ENCODE measurements at regions not wholly inside any gene's neighbourhood (a gene's known extent, or its start where the extent isn't known, plus 50 kb on each side); places are given as distances from the start of the nearest gene placed in this dataset.

DNA sequence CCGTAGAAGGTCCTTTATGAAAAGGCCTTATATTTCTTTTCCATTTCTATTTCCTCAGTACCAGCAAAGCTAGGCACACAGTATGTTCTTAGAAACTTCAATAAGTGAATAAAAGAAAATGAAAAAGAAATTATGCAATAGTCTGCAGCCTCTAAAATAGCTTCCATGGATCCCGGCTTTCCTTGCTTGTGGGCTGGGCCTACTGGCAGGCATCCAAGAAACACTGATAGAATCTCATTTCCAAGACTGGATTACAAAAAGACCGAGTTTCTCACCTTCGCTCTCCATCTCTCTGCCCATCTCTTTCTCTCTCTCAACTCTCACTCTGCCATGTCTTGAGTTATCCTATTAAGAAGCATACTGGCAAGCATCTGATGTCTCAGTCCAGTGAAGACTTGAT is 187.5 kb upstream of the FKBP1C start:
- Histone ChIP-seq H4K8ac (ENCODE audit: extremely low read depth, insufficient read depth, low read length) (no peak overlapping the region), H3K14ac (ENCODE audit: insufficient read length) (no peak overlapping the region), H3K4me3 (ENCODE audit: extremely low read depth in 1 of 4, insufficient read depth in 2 of 4, low read depth in 3 of 4, low read length in 4 of 4) (no peak overlapping the region), H3K9ac (replicated peaks in 1 of 4; ENCODE audit: extremely low read depth in 1 of 4, low read depth in 3 of 4, low read length in 3 of 4) (no peak overlapping the region), H3K4ac (replicated peaks; ENCODE audit: insufficient read length, low read depth, low read length) (no peak overlapping the region), H4K5ac (ENCODE audit: insufficient read length, low read depth, low read length) (no peak overlapping the region), H2BK15ac (ENCODE audit: low read length) (no peak overlapping the region), H3K79me1 (ENCODE audit: low read depth, low read length) (no peaks in the 10 kb centered on the region), H4K20me1 (replicated peaks in 1 of 2; ENCODE audit: control insufficient read depth in 1 of 2, insufficient read depth in 2 of 2, low read length in 2 of 2) (no peaks in the 10 kb centered on the region), H3K36me3 (ENCODE audit: control insufficient read depth in 2 of 4, insufficient read depth in 4 of 4, low read length in 3 of 4) (no peaks in the 10 kb centered on the region), H2BK20ac (ENCODE audit: low read length) (no peak overlapping the region), H2BK120ac (replicated peaks; ENCODE audit: low read depth, low read length) (no peak overlapping the region), H2AFZ (ENCODE audit: low read length) (no peak overlapping the region), H4K91ac (replicated peaks; ENCODE audit: insufficient read length, low read length) (no peak overlapping the region), H3K23me2 (ENCODE audit: low read depth, low read length) (no peaks in the 10 kb centered on the region), H3K4me1 (replicated peaks in 1 of 4; ENCODE audit: control insufficient read depth in 3 of 4, insufficient read depth in 4 of 4, low read length in 3 of 4) (no peaks in the 10 kb centered on the region), H3K9me3 (ENCODE audit: insufficient read depth in 2 of 2, low read depth in 1 of 2, low read length in 1 of 2) (no peaks in the 10 kb centered on the region), H2AK5ac (ENCODE audit: low read depth, low read length) (no peak overlapping the region), H3K27ac (ENCODE audit: low read depth, low read length) (no peak overlapping the region), H2BK5ac (ENCODE audit: low read depth, low read length) (no peak overlapping the region), H3K4me2 (ENCODE audit: insufficient read depth in 1 of 2, low read depth in 2 of 2, low read length in 2 of 2) (no peak overlapping the region), H2BK12ac (ENCODE audit: low read depth, low read length) (no peak overlapping the region), H3K18ac (ENCODE audit: extremely low read depth, low read length) (no peak overlapping the region), H3K23ac (ENCODE audit: insufficient read length) (no peak overlapping the region), H3K27me3 (replicated peaks in 1 of 4; ENCODE audit: control insufficient read depth in 3 of 4, extremely low read depth in 1 of 4, insufficient read depth in 3 of 4, low read length in 3 of 4) (no peaks in the 10 kb centered on the region), H3K56ac (replicated peaks; ENCODE audit: insufficient read length, low read depth, low read length) (no peak overlapping the region), H3K79me2 (ENCODE audit: control insufficient read depth in 1 of 2, insufficient read depth in 2 of 2, low read length in 2 of 2) (no peaks in the 10 kb centered on the region)
- DNase-seq (ENCODE audit: low read depth in 1 of 2, low spot score in 2 of 2) (no peak), FAIRE-seq (no peak)
- TF ChIP-seq, protein P1, sequence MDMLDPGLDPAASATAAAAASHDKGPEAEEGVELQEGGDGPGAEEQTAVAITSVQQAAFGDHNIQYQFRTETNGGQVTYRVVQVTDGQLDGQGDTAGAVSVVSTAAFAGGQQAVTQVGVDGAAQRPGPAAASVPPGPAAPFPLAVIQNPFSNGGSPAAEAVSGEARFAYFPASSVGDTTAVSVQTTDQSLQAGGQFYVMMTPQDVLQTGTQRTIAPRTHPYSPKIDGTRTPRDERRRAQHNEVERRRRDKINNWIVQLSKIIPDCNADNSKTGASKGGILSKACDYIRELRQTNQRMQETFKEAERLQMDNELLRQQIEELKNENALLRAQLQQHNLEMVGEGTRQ (IDR thresholded peaks at IDR 0.05; ENCODE audit: low read length), result no peak
- TF ChIP-seq JUN (IDR thresholded peaks at IDR 0.05; ENCODE audit: low read depth, low read length) (no peak), SIRT6 (IDR thresholded peaks at IDR 0.05; ENCODE audit: low read length) (no peak), GTF2F1 (IDR thresholded peaks at IDR 0.05; ENCODE audit: borderline replicate concordance, low read depth, low read length) (no peak), CTBP2 (IDR thresholded peaks at IDR 0.05; ENCODE audit: borderline replicate concordance, insufficient read depth, insufficient read length, low read length) (no peak), SAP30 (IDR thresholded peaks at IDR 0.05; ENCODE audit: insufficient read depth, insufficient replicate concordance, low read length) (no peak)
- ChIA-PET CTCF (ENCODE audit: partially characterized antibody) (no interaction called here), POLR2A (ENCODE audit: partially characterized antibody) (no interaction called here)
- 82% methylated on average over 4 of the region's 4 CpGs; no CpG with 5 or more reads in 1 of the 2 experiments for WGBS, 2 experiments (ENCODE audit: extremely low coverage in 1 of 2, insufficient coverage in 1 of 2, insufficient read length in 1 of 2, insufficient replicate concordance in 2 of 2, low coverage in 1 of 2, low lambda C conversion rate in 2 of 2, missing lambda C conversion rate in 1 of 2)
